Neural crest cell (in vitro differentiated cells): ENCODE measurements at regions not wholly inside any gene's neighbourhood (a gene's known extent, or its start where the extent isn't known, plus 50 kb on each side); places are given as distances from the start of the nearest gene placed in this dataset.

Source experiments
- DNase-seq: peaks from one replicate; pipeline ENCODE4 v3.0.0; 2021; ENCODE audit warnings: low read depth, mixed read lengths, low spot score
- H3K27ac Mint-ChIP-seq: one replicate; pipeline ENCODE4 v1.8.0; 2021; ENCODE audit warnings: mild to moderate bottlenecking, mixed read lengths; ENCODE audit not compliant: unreplicated experiment
- H3K27me3 Mint-ChIP-seq: 2 replicates; pipeline ENCODE4 v1.8.0; 2021; ENCODE audit warnings: low read depth, mild to moderate bottlenecking, mixed read lengths
- H3K36me3 Mint-ChIP-seq: 2 replicates; pipeline ENCODE4 v1.8.0; 2021; ENCODE audit warnings: low read depth, mild to moderate bottlenecking, mixed read lengths
- H3K4me1 Mint-ChIP-seq: 2 replicates; pipeline ENCODE4 v1.8.0; 2021; ENCODE audit warnings: mixed read lengths
- H3K4me3 Mint-ChIP-seq: one replicate; pipeline ENCODE4 v1.8.0; 2021; ENCODE audit warnings: mild to moderate bottlenecking, mixed read lengths
- H3K9me3 Mint-ChIP-seq: 2 replicates; pipeline ENCODE4 v1.8.0; 2021; ENCODE audit warnings: mixed read lengths
- TF ChIP-seq, protein P1 (sequence below): fragments of 200-600 bp; sonication (generic); conservative IDR thresholded peaks from 2 replicates; pipeline ENCODE4 v1.5.0; 2021; ENCODE audit warnings: antibody characterized with exemption, mild to moderate bottlenecking

- H3K4me3 Mint-ChIP-seq: no peak overlapping the region
- TF ChIP-seq, protein P1, sequence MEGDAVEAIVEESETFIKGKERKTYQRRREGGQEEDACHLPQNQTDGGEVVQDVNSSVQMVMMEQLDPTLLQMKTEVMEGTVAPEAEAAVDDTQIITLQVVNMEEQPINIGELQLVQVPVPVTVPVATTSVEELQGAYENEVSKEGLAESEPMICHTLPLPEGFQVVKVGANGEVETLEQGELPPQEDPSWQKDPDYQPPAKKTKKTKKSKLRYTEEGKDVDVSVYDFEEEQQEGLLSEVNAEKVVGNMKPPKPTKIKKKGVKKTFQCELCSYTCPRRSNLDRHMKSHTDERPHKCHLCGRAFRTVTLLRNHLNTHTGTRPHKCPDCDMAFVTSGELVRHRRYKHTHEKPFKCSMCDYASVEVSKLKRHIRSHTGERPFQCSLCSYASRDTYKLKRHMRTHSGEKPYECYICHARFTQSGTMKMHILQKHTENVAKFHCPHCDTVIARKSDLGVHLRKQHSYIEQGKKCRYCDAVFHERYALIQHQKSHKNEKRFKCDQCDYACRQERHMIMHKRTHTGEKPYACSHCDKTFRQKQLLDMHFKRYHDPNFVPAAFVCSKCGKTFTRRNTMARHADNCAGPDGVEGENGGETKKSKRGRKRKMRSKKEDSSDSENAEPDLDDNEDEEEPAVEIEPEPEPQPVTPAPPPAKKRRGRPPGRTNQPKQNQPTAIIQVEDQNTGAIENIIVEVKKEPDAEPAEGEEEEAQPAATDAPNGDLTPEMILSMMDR: no peak
- peaks cover 3% of the 10 kb centered on the region for H3K4me1 Mint-ChIP-seq
- peaks cover 6% of the 10 kb centered on the region for H3K9me3 Mint-ChIP-seq
- no peaks in the 10 kb centered on the region for H3K36me3 Mint-ChIP-seq
- no peak for DNase-seq
- H3K27ac Mint-ChIP-seq: no peak overlapping the region
- no peaks in the 10 kb centered on the region for H3K27me3 Mint-ChIP-seq
These were observed 473.1 kb downstream of the MCTP2 start for GRCh38 chr15:94704421-94704820.

DNA sequence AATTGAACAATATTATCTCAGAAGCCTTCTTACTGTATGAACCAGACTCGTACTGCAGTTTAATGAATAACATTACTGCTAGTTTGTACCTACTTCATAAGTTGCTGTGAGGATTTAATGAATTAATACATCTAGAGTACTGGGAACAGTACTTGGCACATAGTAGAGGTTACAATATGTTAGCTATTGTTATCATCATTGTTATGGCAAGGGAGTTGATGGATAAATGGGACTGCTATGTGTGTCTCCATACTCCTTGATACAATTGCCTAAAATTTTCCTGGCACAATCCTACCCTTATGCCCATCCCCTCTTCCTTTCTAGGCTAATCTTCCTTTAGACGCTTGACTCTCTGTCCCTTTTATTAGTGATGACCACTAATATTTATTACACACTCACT lies 473.6 kb downstream of the MCTP2 start:
- Mint-ChIP-seq H3K27me3 (no peaks in the 10 kb centered on the region), H3K9me3 (peaks cover 6% of the 10 kb centered on the region), H3K27ac (no peak overlapping the region), H3K36me3 (no peaks in the 10 kb centered on the region), H3K4me1 (peaks cover 3% of the 10 kb centered on the region), H3K4me3 (no peak overlapping the region)
- DNase-seq: no peak
- TF ChIP-seq, protein P1: no peak

GRCh38 chr15:94709319-94709718 lies 478.0 kb downstream of the MCTP2 start:
- Mint-ChIP-seq H3K4me1 (no peaks in the 10 kb centered on the region), H3K4me3 (no peak overlapping the region), H3K9me3 (peaks cover 4% of the 10 kb centered on the region), H3K27ac (no peak overlapping the region), H3K36me3 (no peaks in the 10 kb centered on the region), H3K27me3 (no peaks in the 10 kb centered on the region)
- TF ChIP-seq, protein P1: no peak
- DNase-seq: no peak

GRCh38 chr15:94722024-94722636 lies 490.8 kb downstream of the MCTP2 start:
- H3K4me1 Mint-ChIP-seq: no peaks in the 10 kb centered on the region
- no peaks in the 10 kb centered on the region for H3K27me3 Mint-ChIP-seq
- DNase-seq: no peak
- no peak overlapping the region for H3K4me3 Mint-ChIP-seq
- TF ChIP-seq, protein P1: no peak
- H3K36me3 Mint-ChIP-seq: no peaks in the 10 kb centered on the region
- H3K27ac Mint-ChIP-seq: no peak overlapping the region
- peaks cover 2% of the 10 kb centered on the region for H3K9me3 Mint-ChIP-seq

- DNase-seq: no peak
- Mint-ChIP-seq H3K4me3 (no peak overlapping the region), H3K27me3 (no peaks in the 10 kb centered on the region), H3K27ac (no peak overlapping the region), H3K36me3 (no peaks in the 10 kb centered on the region), H3K4me1 (no peaks in the 10 kb centered on the region), H3K9me3 (peaks cover 2% of the 10 kb centered on the region)
- TF ChIP-seq, protein P1: no peak
These were observed 492.4 kb downstream of the MCTP2 start for GRCh38 chr15:94723801-94724200.
